ENCODE measurements at regions not wholly inside any gene's neighbourhood (a gene's known extent, or its start where the extent isn't known, plus 50 kb on each side); places are given as distances from the start of the nearest gene placed in this dataset.

GRCh38 chr2:204346906-204347305, 198.4 kb upstream of the PARD3B start:
- H3K27ac ChIP-seq (ENCODE audit: poor library complexity, severe bottlenecking), result no peak overlapping the region
- no peaks in the 10 kb centered on the region for H3K27me3 ChIP-seq (ENCODE audit: insufficient read depth, poor library complexity, severe bottlenecking)
- DNase-seq (ENCODE audit: low spot score), result no peak
- H3K9me3 ChIP-seq (ENCODE audit: severe bottlenecking), result no peaks in the 10 kb centered on the region
- no peaks in the 10 kb centered on the region for H3K36me3 ChIP-seq (ENCODE audit: low read depth)
- H3K4me3 ChIP-seq (ENCODE audit: severe bottlenecking), result no peak overlapping the region
- H3K4me1 ChIP-seq (ENCODE audit: insufficient read depth, poor library complexity, severe bottlenecking), result no peaks in the 10 kb centered on the region
- no peak for ATAC-seq (ENCODE audit: low read depth)
- no peak for TF ChIP-seq CTCF (IDR thresholded peaks at IDR 0.05; ENCODE audit: poor library complexity, severe bottlenecking)

GRCh38 chr2:204353823-204354222, 191.5 kb upstream of the PARD3B start:
- Histone ChIP-seq H3K36me3 (ENCODE audit: low read depth) (no peaks in the 10 kb centered on the region), H3K27ac (ENCODE audit: poor library complexity, severe bottlenecking) (no peak overlapping the region), H3K4me1 (ENCODE audit: insufficient read depth, poor library complexity, severe bottlenecking) (no peaks in the 10 kb centered on the region), H3K27me3 (ENCODE audit: insufficient read depth, poor library complexity, severe bottlenecking) (no peaks in the 10 kb centered on the region), H3K4me3 (ENCODE audit: severe bottlenecking) (no peak overlapping the region), H3K9me3 (ENCODE audit: severe bottlenecking) (no peaks in the 10 kb centered on the region)
- DNase-seq (ENCODE audit: low spot score), result no peak
- TF ChIP-seq CTCF (IDR thresholded peaks at IDR 0.05; ENCODE audit: poor library complexity, severe bottlenecking), result no peak
- no peak for ATAC-seq (ENCODE audit: low read depth)

- H3K27ac ChIP-seq (ENCODE audit: poor library complexity, severe bottlenecking), result no peak overlapping the region
- H3K4me3 ChIP-seq (ENCODE audit: severe bottlenecking), result no peak overlapping the region
Measured at GRCh38 chr2:204354442-204354856, 190.8 kb upstream of the PARD3B start.

GRCh38 chr2:204355688-204356087, 189.6 kb upstream of the PARD3B start:
- no peak for ATAC-seq (ENCODE audit: low read depth)
- TF ChIP-seq CTCF (IDR thresholded peaks at IDR 0.05; ENCODE audit: poor library complexity, severe bottlenecking), result no peak

More at GRCh38 chr2:204354442-204354856, 190.8 kb upstream of the PARD3B start:
- H3K27me3 ChIP-seq (ENCODE audit: insufficient read depth, poor library complexity, severe bottlenecking), result no peaks in the 10 kb centered on the region
- no peaks in the 10 kb centered on the region for H3K9me3 ChIP-seq (ENCODE audit: severe bottlenecking)
- ATAC-seq (ENCODE audit: low read depth), result no peak
- H3K36me3 ChIP-seq (ENCODE audit: low read depth), result no peaks in the 10 kb centered on the region
- DNase-seq (ENCODE audit: low spot score), result no peak
- no peaks in the 10 kb centered on the region for H3K4me1 ChIP-seq (ENCODE audit: insufficient read depth, poor library complexity, severe bottlenecking)
- no peak for TF ChIP-seq CTCF (IDR thresholded peaks at IDR 0.05; ENCODE audit: poor library complexity, severe bottlenecking)

GRCh38 chr2:204356151-204356641, 189.1 kb upstream of the PARD3B start:
- ATAC-seq (ENCODE audit: low read depth), result no peak
- Histone ChIP-seq H3K27me3 (ENCODE audit: insufficient read depth, poor library complexity, severe bottlenecking) (no peaks in the 10 kb centered on the region), H3K27ac (ENCODE audit: poor library complexity, severe bottlenecking) (no peak overlapping the region), H3K9me3 (ENCODE audit: severe bottlenecking) (no peaks in the 10 kb centered on the region), H3K4me1 (ENCODE audit: insufficient read depth, poor library complexity, severe bottlenecking) (no peaks in the 10 kb centered on the region), H3K36me3 (ENCODE audit: low read depth) (no peaks in the 10 kb centered on the region), H3K4me3 (ENCODE audit: severe bottlenecking) (no peak overlapping the region)
- no peak for TF ChIP-seq CTCF (IDR thresholded peaks at IDR 0.05; ENCODE audit: poor library complexity, severe bottlenecking)
- DNase-seq (ENCODE audit: low spot score), result no peak

More at GRCh38 chr2:204355688-204356087, 189.6 kb upstream of the PARD3B start:
- no peaks in the 10 kb centered on the region for H3K9me3 ChIP-seq (ENCODE audit: severe bottlenecking)
- DNase-seq (ENCODE audit: low spot score), result no peak
- no peak overlapping the region for H3K4me3 ChIP-seq (ENCODE audit: severe bottlenecking)
- H3K27ac ChIP-seq (ENCODE audit: poor library complexity, severe bottlenecking), result no peak overlapping the region
- no peaks in the 10 kb centered on the region for H3K36me3 ChIP-seq (ENCODE audit: low read depth)
- H3K4me1 ChIP-seq (ENCODE audit: insufficient read depth, poor library complexity, severe bottlenecking), result no peaks in the 10 kb centered on the region
- no peaks in the 10 kb centered on the region for H3K27me3 ChIP-seq (ENCODE audit: insufficient read depth, poor library complexity, severe bottlenecking)

Data from RWPE2 (cell line).